NCI-H774 (cell line): ENCODE measurements at regions not wholly inside any gene's neighbourhood (a gene's known extent, or its start where the extent isn't known, plus 50 kb on each side); places are given as distances from the start of the nearest gene placed in this dataset.

Source experiments
- DNase-seq: peaks from one replicate; lab custom pipeline; 2025; lab: John Stamatoyannopoulos, UW

GRCh38 chr16:20259541-20259940 is 67.8 kb downstream of the GP2 start:
- DNase-seq: no peak

GRCh38 chr16:20257234-20257633 is 70.1 kb downstream of the GP2 start:
- no peak for DNase-seq

DNA sequence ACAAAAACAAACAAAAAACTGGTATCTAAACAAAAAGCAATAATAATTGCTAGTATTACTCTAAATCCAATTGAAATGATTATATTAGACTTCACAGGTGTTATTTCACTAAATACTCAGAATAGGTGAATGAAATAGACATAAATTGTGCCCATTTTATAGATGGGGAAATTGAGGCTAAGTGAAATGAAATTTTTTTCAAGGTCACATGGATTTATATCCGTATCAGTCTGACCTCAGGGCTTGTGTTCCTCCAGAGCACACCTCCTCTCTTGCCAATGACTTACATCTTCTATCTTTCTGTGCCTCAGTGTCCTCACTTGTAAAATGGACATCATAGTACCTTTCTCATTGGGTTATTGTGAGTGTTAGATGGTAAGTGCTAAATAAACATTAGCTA is 72.3 kb downstream of the GP2 start:
- no peak for DNase-seq

GRCh38 chr16:20253825-20254224 is 73.5 kb downstream of the GP2 start:
- DNase-seq: no peak

DNA sequence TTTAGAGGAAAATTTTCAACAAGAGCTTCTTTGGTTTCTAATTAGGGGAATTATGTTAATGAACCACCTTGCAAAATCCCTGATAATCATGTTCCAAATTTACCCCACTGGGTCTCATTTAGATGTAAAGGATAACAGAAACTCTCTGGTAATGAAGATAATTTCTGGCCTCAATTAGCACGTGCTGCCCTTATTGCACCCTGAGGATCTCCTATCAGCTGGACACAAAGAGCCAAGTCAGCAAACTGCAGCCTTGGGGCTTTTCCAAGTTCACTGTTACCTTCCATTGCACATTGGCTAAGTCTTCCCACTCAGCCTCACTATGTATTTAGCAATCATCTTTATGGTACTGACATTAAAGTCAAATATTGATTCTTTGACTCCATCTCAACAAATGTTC is 78.1 kb downstream of the GP2 start:
- no peak for DNase-seq

DNA sequence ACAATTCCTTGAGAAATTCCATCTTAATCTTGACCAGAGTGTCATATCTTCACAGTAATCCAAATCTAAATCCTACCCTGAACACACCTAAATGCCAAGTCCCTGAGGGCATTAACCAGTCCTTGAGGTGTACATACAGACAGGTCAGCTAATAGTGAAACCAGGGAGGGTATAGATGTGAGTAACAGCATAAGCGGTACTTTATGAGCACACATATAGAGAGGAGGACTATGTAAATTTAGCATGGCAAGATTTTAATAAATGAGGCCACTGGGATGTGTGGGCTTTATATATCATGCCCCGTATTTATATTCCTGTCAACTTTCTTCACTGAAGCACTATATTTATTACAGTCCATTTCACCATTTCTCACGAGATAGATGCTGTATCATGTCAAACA is 80.2 kb downstream of the GP2 start:
- DNase-seq: no peak

- no peak for DNase-seq
Observed at GRCh38 chr16:20243731-20244281, 83.5 kb downstream of the GP2 start.

GRCh38 chr16:20242568-20243255 is 84.6 kb downstream of the GP2 start:
- DNase-seq: no peak

DNA sequence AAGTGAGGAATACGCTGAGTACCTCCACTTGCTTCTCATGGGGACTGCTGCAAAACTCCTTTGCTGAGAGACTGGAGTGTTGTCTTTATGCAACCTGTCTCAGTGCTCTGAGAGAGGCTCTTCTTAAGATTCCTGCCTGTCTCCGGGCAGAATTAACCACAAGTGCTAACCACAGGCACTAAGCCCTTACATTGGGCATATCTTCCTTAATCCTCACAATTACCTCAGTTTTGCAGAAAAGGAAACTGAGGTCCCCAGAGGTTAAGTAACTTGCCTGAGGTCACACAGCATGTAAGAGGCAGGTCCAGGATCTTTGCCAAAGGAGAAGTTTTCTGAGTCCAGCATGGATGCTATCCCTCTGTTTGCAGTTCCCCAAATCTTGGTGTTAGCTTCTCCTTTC is 86.0 kb downstream of the GP2 start:
- no peak for DNase-seq

GRCh38 chr16:20236579-20237289 is 90.6 kb downstream of the GP2 start:
- no peak for DNase-seq

DNA sequence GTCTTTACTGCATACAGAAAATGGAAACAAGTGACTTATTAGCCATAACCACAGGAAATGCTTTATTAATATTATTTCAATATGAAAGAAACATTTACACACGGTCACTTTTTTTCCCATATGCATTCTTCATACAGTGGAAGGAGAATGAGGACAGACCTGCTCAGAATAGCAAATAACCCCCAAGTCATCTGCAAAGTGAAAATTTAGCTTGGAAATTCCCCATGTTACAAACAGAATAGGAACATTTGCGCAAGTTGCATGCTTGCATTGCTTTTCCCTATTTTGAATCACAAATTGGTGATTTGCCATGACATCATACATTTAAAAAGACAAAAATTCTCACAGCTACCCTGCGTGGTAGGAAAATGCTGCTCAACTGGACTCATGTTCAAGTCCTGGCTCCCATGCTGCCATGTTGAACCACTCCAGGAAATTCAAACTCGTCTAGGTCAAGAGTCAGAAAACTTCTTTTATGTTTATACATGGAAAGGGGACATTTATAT is 102.0 kb downstream of the GP2 start:
- no peak for DNase-seq

DNA sequence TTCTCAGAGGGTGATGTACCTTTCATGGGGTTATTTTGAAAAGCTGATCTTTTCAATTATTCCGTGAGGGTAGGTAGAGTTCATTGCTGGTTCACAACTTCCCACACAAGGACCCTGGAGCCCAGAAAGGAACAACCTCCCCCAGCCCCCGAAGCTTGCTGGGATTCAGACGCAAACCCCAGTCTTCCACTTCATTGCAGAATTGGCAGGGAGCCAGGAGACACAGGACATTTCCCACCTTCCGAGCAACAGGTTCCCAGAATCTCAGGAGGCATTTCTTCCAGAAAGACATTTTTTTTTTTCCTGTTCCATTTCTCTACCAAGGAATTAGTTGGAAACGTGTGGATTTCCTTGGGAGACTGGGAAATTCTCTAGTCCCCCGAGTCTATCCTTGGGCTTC is 106.1 kb downstream of the GP2 start:
- DNase-seq: no peak

DNA sequence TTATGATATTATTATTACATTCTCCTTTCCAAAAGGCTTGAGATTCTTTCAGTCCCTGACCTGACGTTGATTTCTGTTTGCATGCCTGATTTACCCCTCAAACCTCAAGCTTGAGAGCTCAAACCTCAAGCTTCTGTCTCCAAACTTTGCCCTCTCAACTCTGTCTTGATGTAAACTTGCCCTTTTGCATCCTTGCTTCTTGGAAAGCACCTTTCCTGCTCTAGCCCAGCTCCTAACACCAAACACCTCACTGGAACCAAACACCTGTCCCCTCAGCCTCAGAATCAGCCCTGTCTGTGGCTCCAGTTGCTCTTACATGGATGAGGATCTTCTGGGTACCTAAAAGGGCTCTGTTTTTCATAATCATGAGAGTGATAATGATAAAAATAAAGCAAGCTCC is 109.2 kb downstream of the GP2 start:
- DNase-seq: no peak

DNA sequence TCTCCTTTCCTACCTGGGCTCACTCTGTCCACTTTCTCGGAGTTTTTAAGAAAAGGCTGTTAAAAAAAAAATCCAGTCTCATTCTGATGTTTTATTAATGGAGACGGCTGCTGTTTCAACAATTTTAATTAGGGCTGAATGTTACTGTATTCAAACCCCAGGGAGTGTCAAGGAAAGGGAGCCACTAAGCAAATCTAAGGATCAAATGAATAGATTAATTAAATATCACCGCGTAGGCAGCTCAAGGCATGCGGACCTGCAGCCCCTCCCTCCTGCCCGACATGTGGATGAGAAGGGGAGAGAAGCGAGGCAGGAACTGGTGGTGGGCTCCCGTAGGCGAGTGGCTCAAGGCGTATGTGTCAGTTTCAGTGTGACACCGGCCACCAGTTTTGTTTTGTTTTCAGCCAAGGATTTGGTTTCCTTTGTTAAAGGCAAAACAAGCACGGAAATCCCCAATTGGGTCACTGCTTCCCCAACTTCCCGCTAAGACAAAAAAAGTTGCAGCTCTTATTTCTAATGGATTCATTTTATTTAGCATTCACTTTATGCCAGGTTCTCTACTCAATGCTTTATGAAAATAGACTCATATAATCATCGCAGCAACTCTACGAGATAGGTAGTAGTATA is 110.6 kb downstream of the GP2 start:
- DNase-seq: no peak

DNA sequence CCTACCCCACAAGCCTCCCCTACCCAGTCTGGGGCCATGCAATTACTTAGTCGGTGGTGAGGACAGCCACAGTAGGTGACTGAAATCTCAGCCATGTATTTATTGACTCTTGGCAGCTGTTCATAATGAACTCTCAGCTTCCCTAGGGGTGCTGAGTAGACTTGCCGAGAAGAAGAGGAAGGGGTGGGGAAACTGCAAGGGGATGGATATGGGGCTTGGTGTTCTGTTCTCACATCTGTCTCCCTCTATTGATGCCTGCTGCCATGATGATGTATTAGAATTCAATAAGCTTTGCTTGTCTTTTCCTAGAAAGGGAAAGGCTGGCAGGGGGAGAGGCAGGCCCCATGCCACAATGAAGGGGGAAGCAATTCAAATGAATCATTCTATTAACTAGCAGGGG is 112.9 kb downstream of the GP2 start:
- no peak for DNase-seq

GRCh38 chr16:20203272-20203671 is 124.0 kb downstream of the GP2 start:
- no peak for DNase-seq

GRCh38 chr16:20202747-20203146 is 124.6 kb downstream of the GP2 start:
- no peak for DNase-seq

DNA sequence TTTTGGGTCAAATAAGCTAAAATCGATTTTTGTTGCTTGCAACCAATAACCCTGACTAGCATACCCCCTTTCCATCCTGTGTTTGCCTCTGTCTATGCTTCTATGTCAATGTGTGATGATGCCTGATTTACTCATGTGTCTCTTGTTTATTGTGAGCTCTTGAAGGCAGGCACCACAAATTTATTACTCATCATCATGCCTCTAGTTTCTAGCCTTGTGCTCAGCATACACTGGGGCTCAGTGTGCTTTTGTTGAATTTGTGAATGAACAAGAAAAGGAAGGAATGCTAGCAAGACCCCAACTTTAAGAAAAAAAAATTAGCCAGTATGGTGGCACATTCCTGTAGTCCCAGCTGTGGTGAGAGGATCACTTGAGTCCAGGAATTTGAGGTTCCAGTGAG is 119.1 kb upstream of the GPR139 start:
- no peak for DNase-seq

GRCh38 chr16:20191566-20191965 is 117.9 kb upstream of the GPR139 start:
- DNase-seq: no peak

GRCh38 chr16:20181949-20182348 is 108.3 kb upstream of the GPR139 start:
- DNase-seq: no peak

DNA sequence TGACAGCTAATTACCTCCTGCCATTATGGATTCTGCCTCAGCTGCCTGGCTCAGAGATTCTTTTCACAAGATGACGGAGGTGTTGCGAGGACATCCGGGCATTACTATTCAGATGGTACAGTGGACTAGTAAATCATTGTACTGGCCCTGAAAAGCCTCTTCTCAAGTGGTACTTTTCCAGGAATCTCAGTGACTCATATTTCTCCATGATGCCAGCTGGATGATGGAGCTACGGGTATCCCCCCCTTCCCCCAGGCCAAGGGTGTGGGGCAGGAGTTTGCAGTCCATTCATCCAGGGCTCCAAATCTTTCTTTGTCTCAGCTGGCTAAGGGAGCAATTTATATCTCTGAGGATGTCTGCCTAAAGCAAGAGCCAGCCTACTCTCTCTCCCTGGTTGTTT is 107.7 kb upstream of the GPR139 start:
- peak; percentile 33 for DNase-seq

DNA sequence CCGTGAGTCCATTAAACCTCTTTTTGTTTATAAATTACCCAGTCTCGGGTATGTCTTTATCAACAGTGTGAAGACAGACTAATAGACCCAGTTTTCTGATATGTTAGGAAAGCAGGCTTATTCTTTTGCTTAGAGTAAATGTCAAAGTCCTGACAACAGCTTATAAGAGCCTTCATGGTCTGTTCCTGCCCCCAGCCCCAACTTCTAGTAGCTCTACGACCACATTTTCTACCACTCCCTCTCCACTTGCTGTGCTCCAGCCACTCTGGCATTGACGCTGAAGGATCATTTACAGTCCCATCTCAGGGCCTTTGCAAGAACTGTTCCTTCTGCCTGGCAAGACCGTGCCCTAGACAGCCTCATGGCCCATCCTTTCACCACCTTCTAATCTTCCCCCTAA is 104.6 kb upstream of the GPR139 start:
- no peak for DNase-seq

DNA sequence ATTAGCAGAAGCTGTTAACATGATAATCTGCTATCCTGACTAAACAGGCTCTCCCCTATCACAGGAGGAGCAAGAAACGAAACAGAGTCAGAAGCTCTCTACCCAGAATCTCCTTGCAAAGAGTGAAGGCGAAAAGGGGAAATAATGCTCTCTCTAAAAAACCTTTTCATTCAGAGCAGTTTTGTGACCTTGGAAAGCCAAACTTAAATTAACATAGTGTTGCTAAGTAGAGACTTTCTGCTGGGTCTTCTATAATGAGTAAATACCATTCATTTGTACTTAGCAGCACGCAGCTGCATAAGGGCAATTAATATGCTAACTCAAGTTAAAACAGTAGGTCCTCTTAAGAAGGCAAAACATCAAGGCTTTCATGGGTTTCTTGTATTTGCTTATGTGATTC is 101.7 kb upstream of the GPR139 start:
- no peak for DNase-seq
